H1 (cell line): ENCODE measurements at regions not wholly inside any gene's neighbourhood (a gene's known extent, or its start where the extent isn't known, plus 50 kb on each side); places are given as distances from the start of the nearest gene placed in this dataset.
A peak's percentile ranks its signal among the peaks of the same experiment; 100 is the strongest.

ENCODE experiments used
- CTCF ChIA-PET: fragments of 300-600 bp; sonication (Branson Sonifier 250); formaldehyde crosslinking; loops from one replicate; lab custom pipeline; 2021; ENCODE audit not compliant: partially characterized antibody; lab: Charles Lee
- POLR2A ChIA-PET: fragments of 300-600 bp; sonication (Branson Sonifier 250); formaldehyde crosslinking; loops from one replicate; lab custom pipeline; 2021; ENCODE audit warnings: inconsistent platforms; ENCODE audit not compliant: partially characterized antibody; lab: Charles Lee
- DNase-seq, 2 experiments: peaks; one replicate each; pipeline versions ENCODE4 v3.0.0 to v3.0.0-alpha.2; 2010 to 2022; ENCODE audit warnings: low spot score in 2 of 2, low read depth in 1 of 2, mixed read lengths in 1 of 2
- FAIRE-seq: peaks from 2 replicates; lab custom pipeline; 2011; peaks lifted over from hg19 to GRCh38; lab: Jason Lieb, UNC
- H2AFZ ChIP-seq: 2 replicates; pipeline ENCODE4 v1.8.1; 2012; ENCODE audit warnings: low read length, inconsistent platforms
- H2AK5ac ChIP-seq: 2 replicates; pipeline ENCODE4 v1.6.1; 2013; ENCODE audit warnings: low read depth, low read length
- H2BK120ac ChIP-seq: replicated peaks from 2 replicates; pipeline ENCODE3; 2013; ENCODE audit warnings: low read depth, low read length, inconsistent platforms
- H2BK12ac ChIP-seq: 2 replicates; pipeline ENCODE4 v1.6.1; 2013; ENCODE audit warnings: low read depth, low read length
- H2BK15ac ChIP-seq: 2 replicates; pipeline ENCODE4 v1.6.1; 2013; ENCODE audit warnings: low read length
- H2BK20ac ChIP-seq: 2 replicates; pipeline ENCODE4 v1.6.1; 2013; ENCODE audit warnings: low read length
- H2BK5ac ChIP-seq: 2 replicates; pipeline ENCODE4 v1.6.1; 2013; ENCODE audit warnings: low read depth, low read length
- H3K14ac ChIP-seq: 2 replicates; pipeline ENCODE4 v1.6.1; 2013; ENCODE audit warnings: inconsistent platforms; ENCODE audit not compliant: insufficient read length
- H3K18ac ChIP-seq: 2 replicates; pipeline ENCODE4 v1.6.1; 2013; ENCODE audit warnings: low read length; ENCODE audit errors: extremely low read depth
- H3K23ac ChIP-seq: 2 replicates; pipeline ENCODE4 v1.6.1; 2013; ENCODE audit warnings: inconsistent platforms; ENCODE audit not compliant: insufficient read length
- H3K23me2 ChIP-seq: 2 replicates; pipeline ENCODE4 v1.6.1; 2013; ENCODE audit warnings: low read depth, low read length
- H3K27ac ChIP-seq: 2 replicates; pipeline ENCODE4 v1.6.1; 2011; ENCODE audit warnings: low read depth, low read length, inconsistent platforms
- H3K27me3 ChIP-seq, 4 experiments: replicated peaks in 1 of 4; 1 replicate in 1 of 4; 2 replicates in 3 of 4; pipeline versions ENCODE4 v1.6.1 to v1.8.1; 2011 to 2013; ENCODE audit warnings: low read length in 3 of 4, mild to moderate bottlenecking in 3 of 4, inconsistent platforms in 2 of 4, mixed read lengths in 2 of 4, moderate library complexity in 1 of 4; ENCODE audit not compliant: control insufficient read depth in 3 of 4, insufficient read depth in 3 of 4; ENCODE audit errors: extremely low read depth in 1 of 4
- H3K36me3 ChIP-seq, 4 experiments: 2 replicates each; pipeline versions ENCODE4 v1.6.1 to v1.8.1; 2011 to 2013; ENCODE audit warnings: mild to moderate bottlenecking in 4 of 4, low read length in 3 of 4, moderate library complexity in 2 of 4, control low read depth in 1 of 4, inconsistent platforms in 1 of 4; ENCODE audit not compliant: insufficient read depth in 4 of 4, control insufficient read depth in 2 of 4
- H3K4ac ChIP-seq: replicated peaks from 2 replicates; pipeline ENCODE3; 2013; ENCODE audit warnings: low read length, low read depth, mixed read lengths, inconsistent platforms; ENCODE audit not compliant: insufficient read length
- H3K4me1 ChIP-seq, 4 experiments: replicated peaks in 1 of 4; 1 replicate in 1 of 4; 2 replicates in 3 of 4; pipeline versions ENCODE4 v1.6.1 to v1.8.1; 2011 to 2013; ENCODE audit warnings: low read length in 3 of 4, inconsistent platforms in 2 of 4, mixed read lengths in 1 of 4; ENCODE audit not compliant: insufficient read depth in 4 of 4, control insufficient read depth in 3 of 4
- H3K4me2 ChIP-seq, 2 experiments: 2 replicates each; pipeline versions ENCODE4 v1.6.1 to v1.8.1; 2011 to 2013; ENCODE audit warnings: low read depth in 2 of 2, low read length in 2 of 2, control low read depth in 1 of 2, inconsistent platforms in 1 of 2, mild to moderate bottlenecking in 1 of 2; ENCODE audit not compliant: insufficient read depth in 1 of 2
- H3K4me3 ChIP-seq, 4 experiments: fragments of 200-600, 300-600 bp in 1 of 4; sonication (generic), shearing (Covaris generic), sonication (Bioruptor Twin) in 1 of 4; 2 replicates each; pipeline versions ENCODE4 v1.5.1 to v1.8.1; 2011 to 2016; ENCODE audit warnings: low read length in 4 of 4, low read depth in 3 of 4, control low read depth in 2 of 4, inconsistent platforms in 2 of 4, mild to moderate bottlenecking in 2 of 4, mixed read lengths in 1 of 4, moderate library complexity in 1 of 4; ENCODE audit not compliant: insufficient read depth in 2 of 4; ENCODE audit errors: extremely low read depth in 1 of 4
- H3K56ac ChIP-seq: replicated peaks from 2 replicates; pipeline ENCODE3; 2013; ENCODE audit warnings: low read depth, mild to moderate bottlenecking, mixed read lengths, low read length, inconsistent platforms; ENCODE audit not compliant: insufficient read length
- H3K79me1 ChIP-seq: 2 replicates; pipeline ENCODE4 v1.6.1; 2013; ENCODE audit warnings: low read depth, low read length, control low read depth
- H3K79me2 ChIP-seq, 2 experiments: 2 replicates each; pipeline versions ENCODE4 v1.6.1 to v1.8.1; 2012 to 2013; ENCODE audit warnings: low read length in 2 of 2, mild to moderate bottlenecking in 2 of 2, inconsistent platforms in 1 of 2; ENCODE audit not compliant: insufficient read depth in 2 of 2, control insufficient read depth in 1 of 2
- H3K9ac ChIP-seq, 4 experiments: replicated peaks in 1 of 4; 1 replicate in 1 of 4; 2 replicates in 3 of 4; pipeline versions ENCODE4 v1.6.1 to v1.8.1; 2011 to 2013; ENCODE audit warnings: low read depth in 3 of 4, low read length in 3 of 4, control low read depth in 2 of 4, mild to moderate bottlenecking in 2 of 4, moderate library complexity in 2 of 4, inconsistent platforms in 1 of 4; ENCODE audit errors: extremely low read depth in 1 of 4
- H3K9me3 ChIP-seq, 2 experiments: 2 replicates each; pipeline versions ENCODE4 v1.6.1 to v1.8.1; 2012 to 2013; ENCODE audit warnings: mild to moderate bottlenecking in 2 of 2, moderate library complexity in 2 of 2, control low read depth in 1 of 2, inconsistent platforms in 1 of 2, low read depth in 1 of 2, low read length in 1 of 2, mixed read lengths in 1 of 2; ENCODE audit not compliant: insufficient read depth in 2 of 2
- H4K20me1 ChIP-seq, 2 experiments: replicated peaks in 1 of 2; 2 replicates each; pipeline versions ENCODE3 to v1.8.1; 2011 to 2013; ENCODE audit warnings: inconsistent platforms in 2 of 2, low read length in 2 of 2, mild to moderate bottlenecking in 1 of 2; ENCODE audit not compliant: insufficient read depth in 2 of 2, control insufficient read depth in 1 of 2
- H4K5ac ChIP-seq: 2 replicates; pipeline ENCODE4 v1.6.1; 2013; ENCODE audit warnings: low read length, low read depth, mixed read lengths, inconsistent platforms; ENCODE audit not compliant: insufficient read length
- H4K8ac ChIP-seq: 2 replicates; pipeline ENCODE4 v1.8.0; 2013; ENCODE audit warnings: mild to moderate bottlenecking, moderate library complexity, low read length, inconsistent platforms; ENCODE audit not compliant: insufficient read depth; ENCODE audit errors: extremely low read depth
- H4K91ac ChIP-seq: replicated peaks from 2 replicates; pipeline ENCODE3; 2013; ENCODE audit warnings: low read length, mixed read lengths, inconsistent platforms; ENCODE audit not compliant: insufficient read length
- BRCA1 ChIP-seq: IDR thresholded peaks from 2 replicates; pipeline ENCODE4 v1.6.1; 2012; ENCODE audit warnings: low read depth, low read length, improper control_type of control experiment
- HDAC6 ChIP-seq: IDR thresholded peaks from one replicate; pipeline ENCODE4 v1.7.1; 2012; ENCODE audit warnings: low read depth, mild to moderate bottlenecking, inconsistent platforms, low read length, moderate library complexity
- JUND ChIP-seq: IDR thresholded peaks from 2 replicates; pipeline ENCODE4 v1.6.1; 2011; ENCODE audit warnings: mild to moderate bottlenecking, improper control_type of control experiment, low read length
- NRF1 ChIP-seq: IDR thresholded peaks from 2 replicates; pipeline ENCODE4 v1.6.1; 2011; ENCODE audit warnings: mild to moderate bottlenecking, low read depth, low read length, improper control_type of control experiment
- POLR2A ChIP-seq, 2 experiments: IDR thresholded peaks; 1 replicate in 1 of 2; 2 replicates in 1 of 2; pipeline ENCODE4 v1.6.1; 2011; ENCODE audit warnings: low read depth in 2 of 2, low read length in 2 of 2, mild to moderate bottlenecking in 2 of 2; ENCODE audit errors: control extremely low read depth in 1 of 2
- RAD21 ChIP-seq, 2 experiments: IDR thresholded peaks in 1 of 2; conservative IDR thresholded peaks in 1 of 2; 2 replicates each; pipeline ENCODE4 v1.6.1; 2011; ENCODE audit warnings: low read depth in 2 of 2, low read length in 2 of 2, improper control_type of control experiment in 1 of 2, inconsistent platforms in 1 of 2, mild to moderate bottlenecking in 1 of 2, moderate library complexity in 1 of 2
- TAF7 ChIP-seq: optimal IDR thresholded peaks from 2 replicates; pipeline ENCODE3; 2011; ENCODE audit warnings: low read depth, mild to moderate bottlenecking, inconsistent platforms, low read length, moderate library complexity, borderline replicate concordance
- WGBS, 2 experiments: shearing (Covaris generic) in 1 of 2; methylation state at CpG; one replicate each; pipeline versions ENCODE4 v1.1.6 to v1.1.7; 2013 to 2015; ENCODE audit warnings: low lambda C conversion rate in 2 of 2, mixed read lengths in 2 of 2, inconsistent platforms in 1 of 2, low coverage in 1 of 2, missing lambda C conversion rate in 1 of 2; ENCODE audit not compliant: insufficient replicate concordance in 2 of 2, insufficient coverage in 1 of 2, insufficient read length in 1 of 2; ENCODE audit errors: extremely low coverage in 1 of 2, missing lambda C conversion rate in 1 of 2; 5-methylcytosine and 5-hydroxymethylcytosine counted together
- TF ChIP-seq, protein P1 (sequence below), 3 experiments: IDR thresholded peaks; 1 replicate in 2 of 3; 2 replicates in 1 of 3; pipeline versions ENCODE4 v1.5.1 to v1.6.1; 2011; ENCODE audit warnings: low read length in 3 of 3, mild to moderate bottlenecking in 3 of 3, inconsistent platforms in 2 of 3, low read depth in 1 of 3, moderate library complexity in 1 of 3; ENCODE audit not compliant: insufficient read depth in 1 of 3; ENCODE audit errors: control extremely low read depth in 1 of 3
- TF ChIP-seq, protein P2 (sequence below): IDR thresholded peaks from 2 replicates; pipeline ENCODE4 v1.6.1; 2011; ENCODE audit warnings: low read length, improper control_type of control experiment

DNA sequence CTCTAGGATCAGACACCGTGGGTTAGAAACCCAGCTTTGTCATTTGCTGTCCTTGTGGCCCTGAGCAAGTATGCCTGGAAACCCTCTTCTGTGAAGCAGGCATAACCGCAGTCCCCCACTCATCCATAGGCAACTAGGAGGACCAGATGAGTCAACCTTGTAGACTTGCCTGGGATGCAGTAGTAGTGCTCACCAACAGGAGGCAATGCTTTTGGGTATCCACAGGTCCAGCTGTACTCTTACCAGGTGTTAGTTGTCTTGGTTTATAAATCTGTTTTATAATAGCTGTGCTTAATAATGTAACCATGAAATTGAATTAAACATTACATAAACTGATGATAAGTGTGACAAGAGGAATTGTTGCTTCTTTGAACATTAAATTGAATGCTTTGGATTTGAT lies 389.3 kb downstream of the IL20RB start:
- no peak overlapping the region for H4K8ac ChIP-seq
- H3K36me3 ChIP-seq, result no peaks in the 10 kb centered on the region
- no peak overlapping the region for H4K91ac ChIP-seq
- no peak overlapping the region for H3K18ac ChIP-seq
- POLR2A ChIA-PET, result no interaction called here
- H3K4me1 ChIP-seq, result no peaks in the 10 kb centered on the region
- no peak overlapping the region for H3K14ac ChIP-seq
- no peak overlapping the region for H2BK15ac ChIP-seq
- H3K9ac ChIP-seq, result no peak overlapping the region
- no peak overlapping the region for H3K4me3 ChIP-seq
- no peak overlapping the region for H4K5ac ChIP-seq
- no peaks in the 10 kb centered on the region for H3K23me2 ChIP-seq
- no peak overlapping the region for H3K56ac ChIP-seq
- no peaks in the 10 kb centered on the region for H3K27me3 ChIP-seq
- no peak overlapping the region for H3K4me2 ChIP-seq
- no peaks in the 10 kb centered on the region for H3K79me2 ChIP-seq
- no peak overlapping the region for H2BK12ac ChIP-seq
- no peaks in the 10 kb centered on the region for H3K9me3 ChIP-seq
- WGBS, 2 experiments, result 84% methylated on average over 2 of the region's 2 CpGs; no CpG with 5 or more reads in 1 of the 2 experiments
- CTCF ChIA-PET, result interaction anchor here (0.5 to 3.2 kb wide), 19 partner anchors 9 to 624 kb away, joined by 3 to 14 read pairs (median 3); no protein-coding TSS in a partner anchor
- no peak overlapping the region for H2BK120ac ChIP-seq
- H3K79me1 ChIP-seq, result no peaks in the 10 kb centered on the region
- FAIRE-seq, result peak; percentile 45
- no peak overlapping the region for H2BK20ac ChIP-seq
- no peak overlapping the region for H2BK5ac ChIP-seq
- no peak overlapping the region for H2AFZ ChIP-seq
- no peak overlapping the region for H3K4ac ChIP-seq
- peak; percentile 37 to 64 for TF ChIP-seq RAD21 (IDR thresholded peaks at IDR 0.05 in 1 of 2, conservative IDR thresholded peaks at IDR 0.05 in 1 of 2; ENCODE audit: low read depth in 2 of 2, low read length in 2 of 2)
- TF ChIP-seq JUND, result 0 out of 2 replicates have a peak, but pooled peaks have one; percentile 50
- no peak for TF ChIP-seq TAF7
- TF ChIP-seq NRF1, result no peak
- TF ChIP-seq HDAC6, result no peak
- TF ChIP-seq POLR2A (IDR thresholded peaks at IDR 0.05; ENCODE audit: control extremely low read depth in 1 of 2, low read depth in 2 of 2, low read length in 2 of 2), result no peak
- TF ChIP-seq, protein P1, sequence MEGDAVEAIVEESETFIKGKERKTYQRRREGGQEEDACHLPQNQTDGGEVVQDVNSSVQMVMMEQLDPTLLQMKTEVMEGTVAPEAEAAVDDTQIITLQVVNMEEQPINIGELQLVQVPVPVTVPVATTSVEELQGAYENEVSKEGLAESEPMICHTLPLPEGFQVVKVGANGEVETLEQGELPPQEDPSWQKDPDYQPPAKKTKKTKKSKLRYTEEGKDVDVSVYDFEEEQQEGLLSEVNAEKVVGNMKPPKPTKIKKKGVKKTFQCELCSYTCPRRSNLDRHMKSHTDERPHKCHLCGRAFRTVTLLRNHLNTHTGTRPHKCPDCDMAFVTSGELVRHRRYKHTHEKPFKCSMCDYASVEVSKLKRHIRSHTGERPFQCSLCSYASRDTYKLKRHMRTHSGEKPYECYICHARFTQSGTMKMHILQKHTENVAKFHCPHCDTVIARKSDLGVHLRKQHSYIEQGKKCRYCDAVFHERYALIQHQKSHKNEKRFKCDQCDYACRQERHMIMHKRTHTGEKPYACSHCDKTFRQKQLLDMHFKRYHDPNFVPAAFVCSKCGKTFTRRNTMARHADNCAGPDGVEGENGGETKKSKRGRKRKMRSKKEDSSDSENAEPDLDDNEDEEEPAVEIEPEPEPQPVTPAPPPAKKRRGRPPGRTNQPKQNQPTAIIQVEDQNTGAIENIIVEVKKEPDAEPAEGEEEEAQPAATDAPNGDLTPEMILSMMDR (IDR thresholded peaks at IDR 0.05; ENCODE audit: control extremely low read depth in 1 of 3, insufficient read depth in 1 of 3, low read depth in 1 of 3, low read length in 3 of 3), result peak; percentile 41 to 83 (median 66)
- TF ChIP-seq BRCA1, result no peak
- TF ChIP-seq, protein P2, sequence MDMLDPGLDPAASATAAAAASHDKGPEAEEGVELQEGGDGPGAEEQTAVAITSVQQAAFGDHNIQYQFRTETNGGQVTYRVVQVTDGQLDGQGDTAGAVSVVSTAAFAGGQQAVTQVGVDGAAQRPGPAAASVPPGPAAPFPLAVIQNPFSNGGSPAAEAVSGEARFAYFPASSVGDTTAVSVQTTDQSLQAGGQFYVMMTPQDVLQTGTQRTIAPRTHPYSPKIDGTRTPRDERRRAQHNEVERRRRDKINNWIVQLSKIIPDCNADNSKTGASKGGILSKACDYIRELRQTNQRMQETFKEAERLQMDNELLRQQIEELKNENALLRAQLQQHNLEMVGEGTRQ, result no peak
- TF ChIP-seq, all 59 proteins: peak for 3
- no peak for DNase-seq
- H2AK5ac ChIP-seq, result no peak overlapping the region
- no peak overlapping the region for H3K23ac ChIP-seq
- H4K20me1 ChIP-seq, result no peaks in the 10 kb centered on the region
- H3K27ac ChIP-seq, result no peak overlapping the region
